Sigmoid colon (tissue), 4 donors: ENCODE measurements at regions not wholly inside any gene's neighbourhood (a gene's known extent, or its start where the extent isn't known, plus 50 kb on each side); places are given as distances from the start of the nearest gene placed in this dataset.

Source experiments
- CTCF ChIP-seq, 4 experiments: fragments of 450-650 bp in 3 of 4; fragments of 200-600 bp in 1 of 4; IDR thresholded peaks; one replicate each; pipeline ENCODE4 v1.5.1; 2016 to 2019; ENCODE audit warnings: antibody characterized with exemption in 4 of 4, mild to moderate bottlenecking in 3 of 4, moderate library complexity in 2 of 4
- EP300 ChIP-seq, 4 donors: sonication (generic); formaldehyde crosslinking; IDR thresholded peaks; one replicate each; pipeline ENCODE4 v1.6.1; 2017; ENCODE audit warnings: antibody characterized with exemption in 4 of 4
- POLR2A ChIP-seq, 2 donors: fragments of 450-650 bp; IDR thresholded peaks; one replicate each; pipeline ENCODE4 v1.6.1; 2016; ENCODE audit warnings: antibody characterized with exemption in 2 of 2, mild to moderate bottlenecking in 2 of 2, moderate library complexity in 2 of 2
- POLR2AphosphoS5 ChIP-seq, 4 donors: sonication (generic); formaldehyde crosslinking; IDR thresholded peaks; one replicate each; pipeline ENCODE4 v1.6.1; 2017; ENCODE audit warnings: antibody characterized with exemption in 4 of 4

DNA sequence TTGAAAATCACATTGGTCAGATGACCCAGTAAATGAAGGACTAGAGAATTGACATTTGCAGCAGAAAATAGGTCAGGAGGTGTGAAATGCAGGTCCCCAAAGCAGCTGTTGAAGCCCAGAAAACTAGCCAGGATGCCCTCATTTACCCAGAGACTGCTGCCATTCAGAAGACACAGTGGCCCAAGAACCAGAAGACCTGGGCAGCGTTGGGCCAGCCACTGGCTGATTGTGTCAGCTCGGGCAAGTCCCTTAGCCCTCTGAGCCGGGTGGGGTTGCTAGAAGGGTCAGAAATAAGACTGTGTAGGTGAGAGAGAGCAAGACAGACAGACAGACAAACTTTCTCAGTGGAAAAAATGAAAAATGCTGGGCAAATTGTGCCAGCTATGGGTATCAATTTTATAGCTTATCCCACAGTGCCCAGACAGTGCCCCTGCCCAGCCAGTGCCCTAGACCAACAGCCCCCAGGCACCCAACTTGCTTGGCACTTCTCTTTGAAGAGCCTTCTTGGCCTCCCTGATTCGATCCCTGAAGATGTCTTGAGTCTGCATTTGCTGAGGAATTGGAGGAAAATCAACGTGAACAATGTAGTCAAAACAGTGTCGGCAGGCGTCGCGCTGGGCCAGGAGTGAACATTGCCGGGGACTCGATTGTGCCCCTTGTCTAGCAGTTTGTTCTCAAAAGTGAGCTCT lies 198.3 kb downstream of the MN1 start:
- TF ChIP-seq CTCF (IDR thresholded peaks at IDR 0.05) (no peak), POLR2A (IDR thresholded peaks at IDR 0.05) (no peak), EP300 (IDR thresholded peaks at IDR 0.05) (no peak), POLR2AphosphoS5 (IDR thresholded peaks at IDR 0.05) (no peak)
